ENCODE measurements at regions not wholly inside any gene's neighbourhood (a gene's known extent, or its start where the extent isn't known, plus 50 kb on each side); places are given as distances from the start of the nearest gene placed in this dataset.

- Histone ChIP-seq H3K36me3 (ENCODE audit: control insufficient read depth in 2 of 2, insufficient read depth in 2 of 2, low read length in 1 of 2) (no peaks in the 10 kb centered on the region), H3K4me2 (ENCODE audit: control insufficient read depth, insufficient read depth) (no peak overlapping the region), H3K27ac (ENCODE audit: control insufficient read depth, insufficient read depth) (no peak overlapping the region), H3K9me3 (replicated peaks; ENCODE audit: control insufficient read depth, insufficient read depth, low read length) (no peaks in the 10 kb centered on the region), H3K27me3 (replicated peaks in 1 of 2; ENCODE audit: control insufficient read depth in 2 of 2, insufficient read depth in 2 of 2, low read length in 1 of 2) (no peaks in the 10 kb centered on the region; a peak in 1 of 4 replicates), H2AFZ (ENCODE audit: control insufficient read depth, low read depth, low read length) (no peak overlapping the region), H3K79me2 (ENCODE audit: control insufficient read depth, insufficient read depth, low read length) (no peaks in the 10 kb centered on the region), H3K4me1 (ENCODE audit: control insufficient read depth, insufficient read depth, low read length) (no peaks in the 10 kb centered on the region), H4K20me1 (ENCODE audit: control insufficient read depth, insufficient read depth) (no peaks in the 10 kb centered on the region), H3K4me3 (no peak overlapping the region), H3K9ac (ENCODE audit: control insufficient read depth, insufficient read depth, low read length) (no peak overlapping the region)
- TF ChIP-seq TARDBP (IDR thresholded peaks at IDR 0.05; ENCODE audit: borderline replicate concordance) (no peak), BCLAF1 (IDR thresholded peaks at IDR 0.05) (no peak), NFXL1 (IDR thresholded peaks at IDR 0.05; ENCODE audit: borderline replicate concordance) (no peak)
- no TSS peak for BruUV-seq (replicated peaks)
- ChIA-PET SMC1A (ENCODE audit: uncharacterized antibody, unreplicated experiment) (interaction anchor here (1.3 kb wide), 1 partner anchor 15 kb away, joined by 3 read pairs; no protein-coding TSS in a partner anchor), RAD21 (ENCODE audit: unreplicated experiment) (no interaction called here), CTCF (no interaction called here), POLR2A (no interaction called here)
- 35% methylated on average over 3 of the region's 3 CpGs for WGBS (ENCODE audit: insufficient coverage, insufficient replicate concordance, low lambda C conversion rate, missing lambda C conversion rate)
- DNase-seq (ENCODE audit: low read depth, low spot score) (no peak), ATAC-seq (no peak), FAIRE-seq (no peak)
- in situ Hi-C loops (cut with MboI) (no loop called here), intact Hi-C loops (cut with micrococcal nuclease; ENCODE audit: unreplicated experiment) (no loop called here)
These were observed 263.2 kb downstream of the MEIS1 start for GRCh38 chr2:66698091-66698490.

- ChIA-PET CTCF (no interaction called here), RAD21 (ENCODE audit: unreplicated experiment) (no interaction called here), SMC1A (ENCODE audit: uncharacterized antibody, unreplicated experiment) (interaction anchor here (1.3 kb wide), 1 partner anchor 15 kb away, joined by 3 read pairs; no protein-coding TSS in a partner anchor), POLR2A (no interaction called here)
- in situ Hi-C loops (cut with MboI) (no loop called here), intact Hi-C loops (cut with micrococcal nuclease; ENCODE audit: unreplicated experiment) (no loop called here)
- Histone ChIP-seq H3K79me2 (ENCODE audit: control insufficient read depth, insufficient read depth, low read length) (no peaks in the 10 kb centered on the region), H3K4me1 (ENCODE audit: control insufficient read depth, insufficient read depth, low read length) (no peaks in the 10 kb centered on the region), H2AFZ (ENCODE audit: control insufficient read depth, low read depth, low read length) (no peak overlapping the region), H3K4me3 (no peak overlapping the region), H3K9me3 (replicated peaks; ENCODE audit: control insufficient read depth, insufficient read depth, low read length) (no peaks in the 10 kb centered on the region), H3K36me3 (ENCODE audit: control insufficient read depth in 2 of 2, insufficient read depth in 2 of 2, low read length in 1 of 2) (no peaks in the 10 kb centered on the region), H3K9ac (ENCODE audit: control insufficient read depth, insufficient read depth, low read length) (no peak overlapping the region), H3K27me3 (replicated peaks in 1 of 2; ENCODE audit: control insufficient read depth in 2 of 2, insufficient read depth in 2 of 2, low read length in 1 of 2) (no peaks in the 10 kb centered on the region; a peak in 1 of 4 replicates), H3K4me2 (ENCODE audit: control insufficient read depth, insufficient read depth) (no peak overlapping the region), H3K27ac (ENCODE audit: control insufficient read depth, insufficient read depth) (no peak overlapping the region), H4K20me1 (ENCODE audit: control insufficient read depth, insufficient read depth) (no peaks in the 10 kb centered on the region)
- TF ChIP-seq BACH1 (IDR thresholded peaks at IDR 0.05; ENCODE audit: borderline replicate concordance) (no peak), NRF1 (conservative IDR thresholded peaks at IDR 0.05; ENCODE audit: low read depth, low read length) (no peak)
- no peak for FAIRE-seq
- DNase-seq (ENCODE audit: low read depth, low spot score), result no peak
- no TSS peak for BruUV-seq (replicated peaks)
- ATAC-seq, result no peak
- 33% methylated on average over 3 of the region's 5 CpGs for WGBS (ENCODE audit: insufficient coverage, insufficient replicate concordance, low lambda C conversion rate, missing lambda C conversion rate)
These were observed 263.8 kb downstream of the MEIS1 start for GRCh38 chr2:66698576-66699239.

Data from GM12878 (cell line).